Testis (tissue), 2 donors: ENCODE measurements at regions not wholly inside any gene's neighbourhood (a gene's known extent, or its start where the extent isn't known, plus 50 kb on each side); places are given as distances from the start of the nearest gene placed in this dataset.

Source experiments
- DNase-seq: peaks from one replicate; pipeline ENCODE4 v3.0.0-alpha.2; 2019
- H3K27ac ChIP-seq, 2 donors: fragments of 200-600 bp; sonication (generic); one replicate each; pipeline ENCODE4 v1.5.1; 2019
- H3K27me3 ChIP-seq: fragments of 200-600 bp; sonication (generic); one replicate; pipeline ENCODE4 v1.5.1; 2019
- H3K36me3 ChIP-seq: fragments of 200-600 bp; sonication (generic); one replicate; pipeline ENCODE4 v1.5.1; 2017; ENCODE audit warnings: low read depth; ENCODE audit errors: missing control alignments
- H3K4me1 ChIP-seq: fragments of 200-600 bp; sonication (generic); one replicate; pipeline ENCODE4 v1.5.1; 2019
- H3K4me3 ChIP-seq, 2 donors: fragments of 200-600 bp; sonication (generic); one replicate each; pipeline ENCODE4 v1.5.1; 2017 to 2019
- H3K9me3 ChIP-seq: fragments of 200-600 bp; sonication (generic); one replicate; pipeline ENCODE4 v1.5.1; 2017
- CTCF ChIP-seq, 3 experiments: fragments of 450-650 bp in 2 of 3; fragments of 200-600 bp in 1 of 3; sonication (generic) in 1 of 3; IDR thresholded peaks; one replicate each; pipeline ENCODE4 v1.5.1; 2016 to 2019; ENCODE audit warnings: antibody characterized with exemption in 3 of 3, mild to moderate bottlenecking in 2 of 3, moderate library complexity in 1 of 3
- POLR2A ChIP-seq: fragments of 450-650 bp; IDR thresholded peaks from one replicate; pipeline ENCODE4 v1.6.1; 2017; ENCODE audit warnings: antibody characterized with exemption, mild to moderate bottlenecking, moderate library complexity
- WGBS, 2 donors: methylation state at CpG; one replicate each; pipeline ENCODE4 v1.1.5; 2018; 5-methylcytosine and 5-hydroxymethylcytosine counted together
- intact Hi-C: fragments of 100-400 bp; cut with DNase I; formaldehyde crosslinking; loops from one replicate; pipeline ENCODE4 v1.15.1; 2023; ENCODE audit warnings: low total_unique reads

GRCh38 chr9:20200581-20200980 is 411.7 kb upstream of the SLC24A2 start:
- Histone ChIP-seq H3K9me3 (no peaks in the 10 kb centered on the region), H3K27me3 (no peaks in the 10 kb centered on the region), H3K4me1 (no peaks in the 10 kb centered on the region), H3K4me3 (no peak overlapping the region), H3K36me3 (no peaks in the 10 kb centered on the region), H3K27ac (no peak overlapping the region)
- DNase-seq: no peak
- no peak for TF ChIP-seq CTCF (IDR thresholded peaks at IDR 0.05)
- no peak for TF ChIP-seq POLR2A
- 73 to 77% methylated on average over 2 of the region's 2 CpGs for WGBS, 2 donors
- intact Hi-C loops: no loop called here

GRCh38 chr9:20199111-20199510 is 410.3 kb upstream of the SLC24A2 start:
- TF ChIP-seq CTCF (IDR thresholded peaks at IDR 0.05) (no peak), POLR2A (no peak)
- H3K27ac ChIP-seq: no peak overlapping the region
- intact Hi-C loops: no loop called here

GRCh38 chr9:20197976-20198685 is 409.3 kb upstream of the SLC24A2 start:
- Histone ChIP-seq H3K27me3 (no peaks in the 10 kb centered on the region), H3K36me3 (no peaks in the 10 kb centered on the region), H3K4me3 (no peak overlapping the region), H3K27ac (no peak overlapping the region), H3K4me1 (no peaks in the 10 kb centered on the region), H3K9me3 (no peaks in the 10 kb centered on the region)
- no peak for DNase-seq
- intact Hi-C loops: no loop called here
- 42 to 55% methylated on average over 7 of the region's 7 CpGs for WGBS, 2 donors
- TF ChIP-seq POLR2A (no peak), CTCF (IDR thresholded peaks at IDR 0.05) (no peak)

More at GRCh38 chr9:20199111-20199510, 410.3 kb upstream of the SLC24A2 start:
- no peaks in the 10 kb centered on the region for H3K9me3 ChIP-seq
- H3K27me3 ChIP-seq: no peaks in the 10 kb centered on the region
- H3K4me1 ChIP-seq: no peaks in the 10 kb centered on the region
- no peaks in the 10 kb centered on the region for H3K36me3 ChIP-seq
- no peak for DNase-seq
- no peak overlapping the region for H3K4me3 ChIP-seq
- 92 to 99% methylated on average over 2 of the region's 2 CpGs for WGBS, 2 donors

- H3K9me3 ChIP-seq: no peaks in the 10 kb centered on the region
- TF ChIP-seq CTCF (IDR thresholded peaks at IDR 0.05): no peak
- TF ChIP-seq POLR2A: no peak
- intact Hi-C loops: no loop called here
- H3K27me3 ChIP-seq: no peaks in the 10 kb centered on the region
- H3K36me3 ChIP-seq: no peaks in the 10 kb centered on the region
- no peaks in the 10 kb centered on the region for H3K4me1 ChIP-seq
- H3K27ac ChIP-seq: no peak overlapping the region
- WGBS, 2 donors: 81 to 84% methylated on average over 4 of the region's 4 CpGs
- DNase-seq: no peak
- no peak overlapping the region for H3K4me3 ChIP-seq
Measured at GRCh38 chr9:20191228-20191840, 402.5 kb upstream of the SLC24A2 start.

- intact Hi-C loops: no loop called here
- 60 to 70% methylated on average over 2 to 4 of the region's 4 CpGs for WGBS, 2 donors
- Histone ChIP-seq H3K27ac (no peak overlapping the region), H3K36me3 (no peaks in the 10 kb centered on the region), H3K4me3 (no peak overlapping the region), H3K9me3 (no peaks in the 10 kb centered on the region), H3K4me1 (no peaks in the 10 kb centered on the region), H3K27me3 (no peaks in the 10 kb centered on the region)
- DNase-seq: no peak
- TF ChIP-seq CTCF (IDR thresholded peaks at IDR 0.05) (no peak), POLR2A (no peak)
Measured at GRCh38 chr9:20189871-20190270, 401.0 kb upstream of the SLC24A2 start.
